HEK293 (cell line): ENCODE measurements at regions not wholly inside any gene's neighbourhood (a gene's known extent, or its start where the extent isn't known, plus 50 kb on each side); places are given as distances from the start of the nearest gene placed in this dataset.

Source experiments
- CTCF ChIP-seq: fragments of 450-650 bp; formaldehyde crosslinking; IDR thresholded peaks from 2 replicates; pipeline ENCODE4 v1.5.1; 2016; ENCODE audit warnings: missing biosample characterization, missing genetic modification characterization
- REPIN1 ChIP-seq: fragments of 450-650 bp; formaldehyde crosslinking; IDR thresholded peaks from 2 replicates; pipeline ENCODE4 v1.5.1; 2017; ENCODE audit warnings: missing biosample characterization, missing genetic modification characterization, low read depth
- ZNF114 ChIP-seq: fragments of 450-650 bp; formaldehyde crosslinking; IDR thresholded peaks from 2 replicates; pipeline ENCODE4 v1.5.0; 2017; ENCODE audit warnings: missing biosample characterization, missing genetic modification characterization
- ZNF155 ChIP-seq: fragments of 450-650 bp; formaldehyde crosslinking; IDR thresholded peaks from 2 replicates; pipeline ENCODE4 v1.5.1; 2016; ENCODE audit warnings: missing biosample characterization, missing genetic modification characterization
- ZNF266 ChIP-seq: fragments of 450-650 bp; formaldehyde crosslinking; IDR thresholded peaks from 2 replicates; pipeline ENCODE4 v1.5.1; 2016; ENCODE audit warnings: missing biosample characterization, missing genetic modification characterization, low read depth
- ZNF624 ChIP-seq: fragments of 450-650 bp; formaldehyde crosslinking; IDR thresholded peaks from 2 replicates; pipeline ENCODE4 v1.5.1; 2017; ENCODE audit warnings: missing biosample characterization, missing genetic modification characterization
- ZNF692 ChIP-seq: fragments of 450-650 bp; formaldehyde crosslinking; IDR thresholded peaks from 2 replicates; pipeline ENCODE4 v1.5.1; 2016; ENCODE audit warnings: missing biosample characterization, missing genetic modification characterization
- TF ChIP-seq, protein P1 (sequence below): fragments of 450-650 bp; formaldehyde crosslinking; IDR thresholded peaks from 2 replicates; pipeline ENCODE4 v1.5.1; 2016; ENCODE audit warnings: missing biosample characterization, missing genetic modification characterization
- TF ChIP-seq, protein P2 (sequence below): fragments of 450-650 bp; formaldehyde crosslinking; IDR thresholded peaks from 2 replicates; pipeline ENCODE4 v1.5.1; 2017; ENCODE audit warnings: missing biosample characterization, missing genetic modification characterization

DNA sequence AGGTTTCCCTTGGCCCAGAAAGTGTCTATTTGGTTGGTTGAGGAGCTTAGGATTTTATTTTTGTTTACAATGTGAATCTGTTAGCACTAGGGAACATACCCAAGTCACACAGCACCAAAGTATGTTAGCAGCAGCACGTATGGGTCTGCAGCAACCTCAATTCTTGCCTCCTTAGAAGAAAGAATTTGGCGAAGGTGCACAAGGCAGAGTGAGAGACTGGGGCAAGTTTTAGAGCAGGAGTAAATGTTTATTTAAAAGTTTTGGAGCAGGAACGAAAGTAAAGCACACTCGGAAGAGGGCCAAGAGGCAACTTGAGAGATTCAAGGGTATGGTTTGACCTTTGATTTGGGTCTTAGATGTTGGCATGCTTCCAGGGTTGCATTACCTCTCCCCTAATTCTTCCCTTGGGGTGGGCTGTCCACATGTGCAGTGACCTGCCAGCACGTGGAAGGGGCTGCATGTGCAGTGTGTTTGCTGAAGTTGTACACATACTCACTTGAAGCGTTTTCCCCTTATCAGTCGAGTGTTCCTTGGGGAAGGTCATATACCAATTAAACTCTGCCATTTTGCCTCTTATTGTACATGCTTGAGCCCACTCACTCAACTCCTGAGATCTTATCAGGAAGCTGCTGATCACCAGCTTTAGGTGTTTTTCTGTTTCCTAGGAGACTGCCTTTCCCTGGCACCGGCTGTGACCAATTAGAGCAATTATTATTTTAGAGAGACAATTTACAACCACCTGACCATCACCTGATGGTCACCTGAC lies 64.9 kb upstream of the SHC3 start:
- no peak for TF ChIP-seq REPIN1 (tag by site-specific recombination)
- TF ChIP-seq ZNF155: no peak
- TF ChIP-seq, protein P1, sequence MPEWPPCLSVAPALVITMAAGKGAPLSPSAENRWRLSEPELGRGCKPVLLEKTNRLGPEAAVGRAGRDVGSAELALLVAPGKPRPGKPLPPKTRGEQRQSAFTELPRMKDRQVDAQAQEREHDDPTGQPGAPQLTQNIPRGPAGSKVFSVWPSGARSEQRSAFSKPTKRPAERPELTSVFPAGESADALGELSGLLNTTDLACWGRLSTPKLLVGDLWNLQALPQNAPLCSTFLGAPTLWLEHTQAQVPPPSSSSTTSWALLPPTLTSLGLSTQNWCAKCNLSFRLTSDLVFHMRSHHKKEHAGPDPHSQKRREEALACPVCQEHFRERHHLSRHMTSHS (tag by site-specific recombination): no peak
- TF ChIP-seq CTCF (tag by site-specific recombination): no peak
- no peak for TF ChIP-seq ZNF114 (tag by site-specific recombination)
- TF ChIP-seq ZNF624 (tag by site-specific recombination): no peak
- TF ChIP-seq ZNF266: no peak
- TF ChIP-seq, protein P2, sequence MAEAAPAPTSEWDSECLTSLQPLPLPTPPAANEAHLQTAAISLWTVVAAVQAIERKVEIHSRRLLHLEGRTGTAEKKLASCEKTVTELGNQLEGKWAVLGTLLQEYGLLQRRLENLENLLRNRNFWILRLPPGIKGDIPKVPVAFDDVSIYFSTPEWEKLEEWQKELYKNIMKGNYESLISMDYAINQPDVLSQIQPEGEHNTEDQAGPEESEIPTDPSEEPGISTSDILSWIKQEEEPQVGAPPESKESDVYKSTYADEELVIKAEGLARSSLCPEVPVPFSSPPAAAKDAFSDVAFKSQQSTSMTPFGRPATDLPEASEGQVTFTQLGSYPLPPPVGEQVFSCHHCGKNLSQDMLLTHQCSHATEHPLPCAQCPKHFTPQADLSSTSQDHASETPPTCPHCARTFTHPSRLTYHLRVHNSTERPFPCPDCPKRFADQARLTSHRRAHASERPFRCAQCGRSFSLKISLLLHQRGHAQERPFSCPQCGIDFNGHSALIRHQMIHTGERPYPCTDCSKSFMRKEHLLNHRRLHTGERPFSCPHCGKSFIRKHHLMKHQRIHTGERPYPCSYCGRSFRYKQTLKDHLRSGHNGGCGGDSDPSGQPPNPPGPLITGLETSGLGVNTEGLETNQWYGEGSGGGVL (tag by site-specific recombination): no peak
- no peak for TF ChIP-seq ZNF692 (tag by site-specific recombination)
